ENCODE measurements at regions not wholly inside any gene's neighbourhood (a gene's known extent, or its start where the extent isn't known, plus 50 kb on each side); places are given as distances from the start of the nearest gene placed in this dataset.

- Histone ChIP-seq H3K9me3 (no peaks in the 10 kb centered on the region), H3K27me3 (no peaks in the 10 kb centered on the region), H3K4me1 (no peaks in the 10 kb centered on the region), H3K4me3 (no peak overlapping the region), H3K36me3 (no peaks in the 10 kb centered on the region), H3K27ac (no peak overlapping the region)
- no peak for TF ChIP-seq CTCF (IDR thresholded peaks at IDR 0.05)
- no peak for TF ChIP-seq POLR2A (IDR thresholded peaks at IDR 0.05)
- ATAC-seq (no peak), DNase-seq (no peak)
- intact Hi-C loops (cut with DNase I), result no loop called here
These were observed 539.4 kb downstream of the RIT2 start for GRCh38 chr18:42576124-42576523.

DNA sequence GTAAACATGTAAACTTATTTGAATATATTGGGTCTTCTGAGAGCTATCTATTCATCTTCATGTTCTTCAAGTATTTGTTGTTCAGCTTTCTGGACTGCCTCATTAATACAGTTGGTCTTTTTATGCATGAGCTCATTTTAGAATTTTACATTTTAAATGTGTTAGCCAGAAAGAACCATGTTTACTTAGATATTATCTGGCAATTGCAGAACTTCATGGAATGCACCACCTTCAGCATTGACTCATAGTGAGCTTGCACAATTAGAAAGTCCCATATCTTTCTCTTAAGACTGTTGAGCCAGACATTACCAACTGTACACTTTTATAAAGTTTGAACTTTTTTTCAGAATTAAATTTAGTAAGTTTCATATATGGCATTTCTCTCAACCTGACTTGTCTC is 536.7 kb downstream of the RIT2 start:
- ATAC-seq, result no peak
- H3K36me3 ChIP-seq, result no peaks in the 10 kb centered on the region
- TF ChIP-seq POLR2A (IDR thresholded peaks at IDR 0.05) (no peak), CTCF (IDR thresholded peaks at IDR 0.05) (no peak)

GRCh38 chr18:42582266-42582665 is 533.2 kb downstream of the RIT2 start:
- Histone ChIP-seq H3K36me3 (no peaks in the 10 kb centered on the region), H3K27ac (no peak overlapping the region), H3K4me3 (no peak overlapping the region), H3K9me3 (no peaks in the 10 kb centered on the region), H3K27me3 (no peaks in the 10 kb centered on the region), H3K4me1 (peaks cover 0 to 9% (median 0%) of the 10 kb centered on the region in 4 donors)
- ATAC-seq (no peak), DNase-seq (no peak)
- 79% methylated on average over 1 of the region's 1 CpG for WGBS (ENCODE audit: insufficient coverage, low coverage, low lambda C conversion rate, missing lambda C conversion rate)
- TF ChIP-seq CTCF (IDR thresholded peaks at IDR 0.05) (no peak), POLR2A (IDR thresholded peaks at IDR 0.05) (no peak)
- intact Hi-C loops (cut with DNase I), result no loop called here

More for the DNA sequence above, 536.7 kb downstream of the RIT2 start:
- intact Hi-C loops (cut with DNase I), result no loop called here
- H3K9me3 ChIP-seq, result no peaks in the 10 kb centered on the region
- DNase-seq, result no peak
- H3K27ac ChIP-seq, result no peak overlapping the region
- no peak overlapping the region for H3K4me3 ChIP-seq
- no peaks in the 10 kb centered on the region for H3K27me3 ChIP-seq
- H3K4me1 ChIP-seq, result peaks cover 0 to 9% (median 0%) of the 10 kb centered on the region in 4 donors

GRCh38 chr18:42583283-42583731 is 532.2 kb downstream of the RIT2 start:
- Histone ChIP-seq H3K4me3 (no peak overlapping the region), H3K36me3 (no peaks in the 10 kb centered on the region), H3K27me3 (no peaks in the 10 kb centered on the region), H3K4me1 (peaks cover 0 to 9% (median 0%) of the 10 kb centered on the region in 4 donors), H3K9me3 (no peaks in the 10 kb centered on the region), H3K27ac (no peak overlapping the region)
- intact Hi-C loops (cut with DNase I), result no loop called here
- DNase-seq (no peak), ATAC-seq (peak; percentile 69 to 99 (median 88))
- no peak for TF ChIP-seq POLR2A (IDR thresholded peaks at IDR 0.05)
- TF ChIP-seq CTCF (IDR thresholded peaks at IDR 0.05), result no peak
- WGBS (ENCODE audit: insufficient coverage, low coverage, low lambda C conversion rate, missing lambda C conversion rate), result 47% methylated on average over 1 of the region's 1 CpG

DNA sequence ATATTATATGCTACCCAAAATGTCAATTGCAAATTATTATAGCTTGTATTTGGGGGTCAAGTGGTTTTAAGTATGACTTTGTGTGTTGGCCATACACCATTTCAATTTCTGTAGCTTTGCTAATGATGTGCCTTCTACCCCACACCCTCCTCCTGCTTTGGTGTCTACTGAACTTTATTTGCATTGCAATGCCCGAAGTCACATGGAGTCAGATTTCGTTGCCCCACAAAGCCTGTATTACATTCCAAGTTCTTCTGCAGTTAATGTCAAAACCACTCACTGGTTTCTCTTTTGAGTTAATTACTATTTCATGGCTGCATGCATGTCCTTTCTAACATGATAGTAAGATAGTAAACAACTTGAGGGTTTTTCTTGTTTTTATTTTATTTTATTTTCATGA is 528.9 kb downstream of the RIT2 start:
- ATAC-seq (no peak), DNase-seq (no peak)
- no peak overlapping the region for H3K4me3 ChIP-seq
- no peak overlapping the region for H3K27ac ChIP-seq
- intact Hi-C loops (cut with DNase I), result no loop called here
- H3K4me1 ChIP-seq, result peaks cover 0 to 9% (median 0%) of the 10 kb centered on the region in 4 donors
- TF ChIP-seq POLR2A (IDR thresholded peaks at IDR 0.05), result no peak
- no peak for TF ChIP-seq CTCF (IDR thresholded peaks at IDR 0.05)
- H3K27me3 ChIP-seq, result no peaks in the 10 kb centered on the region
- H3K9me3 ChIP-seq, result no peaks in the 10 kb centered on the region
- H3K36me3 ChIP-seq, result no peaks in the 10 kb centered on the region
- WGBS (ENCODE audit: insufficient coverage, low coverage, low lambda C conversion rate, missing lambda C conversion rate), result 29% methylated on average over 2 of the region's 2 CpGs
